A673 (cell line): ENCODE measurements at regions not wholly inside any gene's neighbourhood (a gene's known extent, or its start where the extent isn't known, plus 50 kb on each side); places are given as distances from the start of the nearest gene placed in this dataset.

Source experiments
- CTCF ChIP-seq: fragments of 300-800, 200-600 bp; sonication (generic); conservative IDR thresholded peaks from 2 replicates; pipeline ENCODE4 v1.5.1; 2017; ENCODE audit warnings: low read depth, mild to moderate bottlenecking, antibody characterized with exemption, low read length, moderate library complexity, mixed read lengths
- EZH2 ChIP-seq: fragments of 200-600 bp; sonication (generic); IDR thresholded peaks from 2 replicates; pipeline ENCODE4 v1.6.1; 2017; ENCODE audit warnings: borderline replicate concordance, low read depth, mild to moderate bottlenecking, mixed read lengths, antibody characterized with exemption, low read length; ENCODE audit not compliant: poor library complexity, severe bottlenecking

DNA sequence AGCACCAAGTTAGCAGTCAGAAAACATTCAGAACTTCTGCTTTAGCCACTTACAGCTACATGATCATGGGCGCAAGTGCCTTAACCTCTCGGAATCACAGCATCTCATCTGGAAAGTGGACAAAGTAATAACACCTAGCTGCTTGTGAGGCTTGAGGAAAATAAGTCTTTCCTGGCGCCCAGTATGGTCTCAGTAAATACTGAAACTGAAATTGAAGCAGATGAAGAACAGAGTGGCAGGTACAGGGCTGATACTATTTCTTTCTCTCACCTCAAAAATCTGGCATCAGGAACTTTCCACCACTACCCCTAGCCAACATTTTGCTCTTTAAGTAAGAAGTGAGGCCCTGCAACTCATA lies 129.7 kb upstream of the FUT8 start:
- TF ChIP-seq CTCF (no peak), EZH2 (no peak)
